GM21619 (cell line): ENCODE measurements at regions not wholly inside any gene's neighbourhood (a gene's known extent, or its start where the extent isn't known, plus 50 kb on each side); places are given as distances from the start of the nearest gene placed in this dataset.

ENCODE experiments used
- ATAC-seq: cut with Tn5 transposase; IDR thresholded peaks from one replicate; pipeline ENCODE4 v1.9.1; 2021; ENCODE audit not compliant: unreplicated experiment

GRCh38 chrX:94041881-94042280 lies 367.9 kb downstream of the FAM133A start:
- no peak for ATAC-seq

GRCh38 chrX:94045724-94046123 lies 371.7 kb downstream of the FAM133A start:
- no peak for ATAC-seq

- no peak for ATAC-seq
Measured at GRCh38 chrX:94051926-94052325, 377.9 kb downstream of the FAM133A start.

GRCh38 chrX:94053575-94053974 lies 379.6 kb downstream of the FAM133A start:
- ATAC-seq, result no peak

GRCh38 chrX:94057385-94057784 lies 383.4 kb downstream of the FAM133A start:
- ATAC-seq, result no peak

GRCh38 chrX:94058728-94059382 lies 384.8 kb downstream of the FAM133A start:
- ATAC-seq, result no peak

GRCh38 chrX:94065091-94065490 lies 391.1 kb downstream of the FAM133A start:
- no peak for ATAC-seq

- ATAC-seq, result no peak
Measured at GRCh38 chrX:94089149-94089548, 415.1 kb downstream of the FAM133A start.

GRCh38 chrX:94097868-94098267 lies 423.9 kb downstream of the FAM133A start:
- ATAC-seq, result no peak

- ATAC-seq, result no peak
Measured at GRCh38 chrX:94107981-94108380, 434.0 kb downstream of the FAM133A start.

GRCh38 chrX:94114362-94114761 lies 440.4 kb downstream of the FAM133A start:
- no peak for ATAC-seq

GRCh38 chrX:94121799-94122198 lies 447.8 kb downstream of the FAM133A start:
- no peak for ATAC-seq

- no peak for ATAC-seq
Measured at GRCh38 chrX:94123062-94123461, 449.1 kb downstream of the FAM133A start.

- ATAC-seq, result no peak
Measured at GRCh38 chrX:94162971-94163370, 489.0 kb downstream of the FAM133A start.

- ATAC-seq, result no peak
Measured at GRCh38 chrX:94178145-94178788, 504.3 kb downstream of the FAM133A start.

GRCh38 chrX:94204524-94204923 lies 530.5 kb downstream of the FAM133A start:
- ATAC-seq, result no peak

GRCh38 chrX:94216738-94217137 lies 542.7 kb downstream of the FAM133A start:
- no peak for ATAC-seq

- no peak for ATAC-seq
Measured at GRCh38 chrX:94252211-94252610, 578.2 kb downstream of the FAM133A start.

GRCh38 chrX:94256396-94256795 lies 582.4 kb downstream of the FAM133A start:
- no peak for ATAC-seq

GRCh38 chrX:94265323-94265722 lies 591.3 kb downstream of the FAM133A start:
- no peak for ATAC-seq

- no peak for ATAC-seq
Measured at GRCh38 chrX:94288325-94288724, 614.3 kb downstream of the FAM133A start.

- ATAC-seq, result no peak
Measured at GRCh38 chrX:94288972-94289371, 615.0 kb downstream of the FAM133A start.

GRCh38 chrX:94302446-94302845 lies 628.4 kb downstream of the FAM133A start:
- ATAC-seq, result no peak
